GM21737 (cell line): ENCODE measurements at regions not wholly inside any gene's neighbourhood (a gene's known extent, or its start where the extent isn't known, plus 50 kb on each side); places are given as distances from the start of the nearest gene placed in this dataset.

ENCODE experiments used
- ATAC-seq: cut with Tn5 transposase; IDR thresholded peaks from one replicate; pipeline ENCODE4 v1.9.1; 2021; ENCODE audit warnings: mild to moderate bottlenecking, moderate library complexity; ENCODE audit not compliant: unreplicated experiment

GRCh38 chr10:7507887-7508726 is 97.3 kb upstream of the SFMBT2 start:
- no peak for ATAC-seq

GRCh38 chr10:7506571-7506970 is 95.7 kb upstream of the SFMBT2 start:
- ATAC-seq, result no peak

GRCh38 chr10:7505196-7505595 is 94.4 kb upstream of the SFMBT2 start:
- ATAC-seq, result no peak

GRCh38 chr10:7503190-7503589 is 92.4 kb upstream of the SFMBT2 start:
- ATAC-seq, result no peak

GRCh38 chr10:7501157-7501556 is 90.3 kb upstream of the SFMBT2 start:
- ATAC-seq, result no peak

GRCh38 chr10:7498111-7498510 is 87.3 kb upstream of the SFMBT2 start:
- ATAC-seq, result no peak

GRCh38 chr10:7493996-7494395 is 83.2 kb upstream of the SFMBT2 start:
- no peak for ATAC-seq

GRCh38 chr10:7492660-7493046 is 81.8 kb upstream of the SFMBT2 start:
- ATAC-seq, result peak; percentile 31

- ATAC-seq, result peak; percentile 74
These were observed 81.3 kb upstream of the SFMBT2 start for GRCh38 chr10:7491949-7492659.

GRCh38 chr10:7491230-7491629 is 80.4 kb upstream of the SFMBT2 start:
- no peak for ATAC-seq

GRCh38 chr10:7488418-7488829 is 77.6 kb upstream of the SFMBT2 start:
- ATAC-seq, result no peak

GRCh38 chr10:7487528-7487927 is 76.7 kb upstream of the SFMBT2 start:
- no peak for ATAC-seq

GRCh38 chr10:7486528-7486927 is 75.7 kb upstream of the SFMBT2 start:
- no peak for ATAC-seq

GRCh38 chr10:7485799-7486198 is 75.0 kb upstream of the SFMBT2 start:
- no peak for ATAC-seq

- no peak for ATAC-seq
These were observed 74.4 kb upstream of the SFMBT2 start for GRCh38 chr10:7485244-7485556.

- peak; percentile 55 for ATAC-seq
These were observed 73.8 kb upstream of the SFMBT2 start for GRCh38 chr10:7484456-7485243.

- ATAC-seq, result no peak
These were observed 73.0 kb upstream of the SFMBT2 start for GRCh38 chr10:7483848-7484247.

GRCh38 chr10:7482992-7483391 is 72.2 kb upstream of the SFMBT2 start:
- ATAC-seq, result no peak

- ATAC-seq, result no peak
These were observed 70.5 kb upstream of the SFMBT2 start for GRCh38 chr10:7481368-7481765.

GRCh38 chr10:7480742-7481367 is 70.0 kb upstream of the SFMBT2 start:
- ATAC-seq, result peak; percentile 43
